ENCODE measurements at regions not wholly inside any gene's neighbourhood (a gene's known extent, or its start where the extent isn't known, plus 50 kb on each side); places are given as distances from the start of the nearest gene placed in this dataset.
"Not testable (repeated sequence)": the region's sequence is repeated elsewhere in the genome, so short reads cannot be mapped to it uniquely, and the experiment has no call there.

DNA sequence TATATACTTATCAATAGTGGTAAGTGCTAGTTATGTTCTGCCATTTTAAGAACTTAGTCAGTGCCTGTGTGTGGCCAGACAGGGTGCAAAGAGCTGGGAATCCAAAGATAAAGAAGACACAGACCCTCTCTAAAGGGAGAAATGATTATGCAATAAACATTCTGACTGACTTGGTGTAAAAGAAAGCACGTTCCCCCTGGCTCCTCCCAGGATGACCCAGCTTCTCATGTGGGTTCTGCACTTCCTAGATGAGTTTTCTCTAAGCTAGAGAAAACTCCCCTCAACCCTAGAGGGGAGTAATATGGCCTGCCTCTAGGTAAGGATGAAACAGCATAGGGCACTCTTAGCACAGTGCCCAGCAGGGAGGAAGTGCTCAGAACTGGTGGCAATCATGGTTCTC is 231.2 kb downstream of the VRK1 start:
- no peak for DNase-seq (ENCODE audit: low read depth in 2 of 2)

- DNase-seq (ENCODE audit: low read depth in 2 of 2): no peak
Observed at GRCh38 chr14:97029800-97030199, 232.6 kb downstream of the VRK1 start.

DNA sequence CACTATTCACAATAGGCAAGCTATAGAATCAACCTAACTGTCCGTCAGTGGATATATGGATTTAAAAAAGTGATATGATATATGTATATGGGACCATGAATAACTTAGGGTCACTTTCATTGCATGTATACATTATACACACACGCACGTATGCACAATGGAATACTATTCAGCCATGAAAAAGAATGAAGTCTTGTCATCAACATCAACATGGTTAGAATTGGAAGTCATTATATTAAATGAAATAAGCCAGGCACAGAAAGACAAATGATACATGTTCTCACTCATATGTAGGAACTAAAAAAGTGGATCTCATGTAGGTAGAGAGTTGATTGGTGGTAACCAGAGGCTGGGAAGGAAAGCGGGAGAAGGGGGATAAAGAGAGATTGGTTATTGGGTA is 234.3 kb downstream of the VRK1 start:
- no peak for DNase-seq (ENCODE audit: low read depth in 2 of 2)

DNA sequence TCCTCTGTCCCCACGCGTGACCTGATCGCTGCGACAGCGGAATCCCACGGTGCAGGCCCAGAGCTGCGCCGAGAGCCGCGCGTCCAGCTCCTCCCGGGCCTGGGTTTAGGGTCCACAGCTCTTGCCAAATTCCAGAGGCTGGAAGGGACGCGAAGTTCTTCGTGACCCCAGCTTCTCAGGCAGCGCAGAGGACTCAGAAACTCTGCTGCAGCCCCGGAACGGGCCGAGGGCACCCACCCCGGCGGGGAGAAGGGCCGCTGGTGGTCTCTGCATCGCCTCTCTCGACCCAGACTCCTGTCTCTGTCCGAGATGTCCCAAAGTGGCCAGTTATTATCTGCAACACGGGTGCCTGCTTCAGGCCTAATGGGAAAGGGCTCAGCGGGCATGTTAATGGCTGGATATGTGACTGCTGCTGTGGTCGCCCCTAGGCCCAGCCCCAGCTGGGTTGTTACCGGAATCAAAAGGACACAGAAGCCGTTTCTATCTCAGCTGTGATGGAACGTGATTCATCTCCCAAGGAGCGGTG is 236.4 kb downstream of the VRK1 start:
- no peak for DNase-seq (ENCODE audit: low read depth in 2 of 2)

- DNase-seq (ENCODE audit: low read depth in 2 of 2): no peak
Observed at GRCh38 chr14:97036086-97036852, 239.1 kb downstream of the VRK1 start.

DNA sequence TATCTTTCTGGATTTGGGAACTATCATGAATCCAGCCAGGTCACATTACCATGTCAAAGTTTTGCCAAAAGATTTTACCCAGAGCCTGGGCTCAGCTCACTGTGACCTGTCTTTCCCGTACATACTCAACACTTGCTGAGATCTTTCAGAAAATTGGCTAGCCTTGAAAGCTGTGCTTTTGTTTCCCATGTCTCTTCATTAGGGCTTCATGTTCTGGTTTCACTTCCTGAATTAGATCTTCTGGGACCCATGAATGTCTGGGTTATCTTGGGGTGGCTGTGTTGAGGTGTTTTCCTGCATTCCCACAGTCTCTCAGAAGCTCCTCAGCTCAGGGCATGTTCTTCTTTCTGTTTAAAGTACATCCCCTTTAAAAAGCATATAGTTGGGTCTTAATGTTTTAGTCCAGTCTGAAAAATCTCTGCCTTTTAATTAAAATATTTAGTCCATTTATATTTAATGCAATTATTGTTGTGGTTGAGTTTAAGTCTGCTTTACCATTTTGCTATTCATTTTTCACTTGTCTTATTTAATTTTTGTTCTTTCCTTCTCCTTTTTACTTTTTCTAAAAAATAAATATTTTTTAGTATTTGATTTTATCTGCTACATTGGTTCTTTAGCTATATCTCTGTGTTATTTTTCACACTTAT is 242.7 kb downstream of the VRK1 start:
- no peak for DNase-seq (ENCODE audit: low read depth in 2 of 2)

GRCh38 chr14:97046967-97047366 is 249.8 kb downstream of the VRK1 start:
- no peak for DNase-seq (ENCODE audit: low read depth in 2 of 2)

- no peak for DNase-seq (ENCODE audit: low read depth in 2 of 2)
Observed at GRCh38 chr14:97052001-97052400, 254.8 kb downstream of the VRK1 start.

GRCh38 chr14:97053941-97054340 is 256.8 kb downstream of the VRK1 start:
- no peak for DNase-seq (ENCODE audit: low read depth in 2 of 2)

DNA sequence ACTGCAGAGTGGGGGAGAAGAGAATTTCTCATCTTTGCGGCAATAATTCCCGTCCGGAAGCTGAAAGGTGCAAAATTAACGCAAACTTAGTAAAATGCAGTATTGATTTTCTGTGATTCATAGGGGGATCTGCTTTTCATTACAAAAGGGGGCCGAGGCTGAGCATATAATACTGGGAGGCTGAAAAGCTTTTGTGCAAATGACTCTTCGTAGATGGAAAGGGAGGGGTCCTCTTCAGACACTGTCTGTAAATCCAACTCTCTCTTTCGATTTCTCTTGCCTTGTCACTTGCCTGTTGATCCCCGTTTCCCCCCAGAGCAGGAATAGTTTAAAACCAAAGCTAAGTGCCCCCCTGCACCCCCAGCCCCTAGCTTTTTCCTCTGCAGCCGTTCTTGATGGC is 258.2 kb downstream of the VRK1 start:
- DNase-seq (ENCODE audit: low read depth in 2 of 2): no peak

DNA sequence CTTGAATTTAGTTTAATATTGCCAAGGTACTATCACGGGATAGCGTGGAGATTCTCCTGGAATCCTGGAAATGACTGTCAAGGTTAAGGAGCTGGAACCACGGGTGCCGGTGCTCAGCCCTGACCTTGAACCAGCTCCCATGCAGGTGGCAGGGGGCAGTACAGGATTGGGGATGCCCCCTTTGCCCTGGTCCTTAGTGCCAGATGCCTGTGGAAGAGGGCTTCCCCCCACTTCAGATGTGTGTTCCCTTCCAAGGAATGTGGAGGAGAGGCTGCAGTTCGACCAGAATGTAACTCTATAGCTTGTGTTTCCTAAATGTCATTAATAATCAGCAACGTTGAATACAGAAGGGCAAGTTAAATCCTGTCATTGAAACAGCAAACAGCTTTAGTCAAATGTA is 258.9 kb downstream of the VRK1 start:
- DNase-seq (ENCODE audit: low read depth in 2 of 2): no peak

- DNase-seq (ENCODE audit: low read depth in 2 of 2): no peak
Observed at GRCh38 chr14:97057238-97058073, 260.3 kb downstream of the VRK1 start.

GRCh38 chr14:97058074-97058467 is 260.9 kb downstream of the VRK1 start:
- no peak for DNase-seq (ENCODE audit: low read depth in 2 of 2)

DNA sequence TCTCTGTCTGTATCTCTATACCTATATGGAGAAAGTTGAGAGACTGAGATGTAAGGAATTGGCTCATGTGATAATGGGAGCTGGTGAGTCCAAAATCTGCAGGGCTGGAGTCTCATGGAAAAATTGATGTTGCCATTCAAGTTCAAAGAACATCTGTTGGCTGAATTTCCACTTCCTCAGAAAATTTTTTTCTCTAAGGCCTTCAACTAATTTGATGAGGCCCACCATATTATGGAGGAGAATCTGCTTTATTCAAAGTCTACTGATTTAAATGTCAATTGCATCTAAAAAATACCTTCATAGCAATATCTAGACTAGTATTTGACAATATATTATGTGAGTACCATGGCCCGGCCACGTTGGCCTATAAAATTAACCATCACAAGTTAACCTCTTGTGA is 261.4 kb downstream of the VRK1 start:
- no peak for DNase-seq (ENCODE audit: low read depth in 2 of 2)

GRCh38 chr14:97061198-97061597 is 264.0 kb downstream of the VRK1 start:
- DNase-seq (ENCODE audit: low read depth in 2 of 2): no peak

DNA sequence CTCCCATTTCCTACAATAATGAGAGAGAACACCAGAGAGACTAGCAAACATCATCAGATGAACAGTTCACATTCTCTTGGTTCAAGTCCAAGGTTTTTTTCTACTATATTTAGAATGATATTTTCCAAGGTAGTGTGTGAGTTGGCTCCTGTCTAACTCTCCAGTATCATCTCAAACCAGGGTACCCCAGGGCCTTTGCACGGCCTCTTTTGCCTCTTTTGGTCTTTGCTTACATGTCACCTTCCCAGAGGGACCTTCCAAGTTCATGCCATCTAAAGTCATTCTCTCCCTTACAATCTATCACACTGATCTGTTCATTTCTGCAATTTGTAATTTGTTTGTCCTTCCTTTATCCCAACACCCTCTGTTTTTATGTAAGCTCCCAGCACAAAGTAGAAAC is 264.5 kb downstream of the VRK1 start:
- no peak for DNase-seq (ENCODE audit: low read depth in 2 of 2)

DNA sequence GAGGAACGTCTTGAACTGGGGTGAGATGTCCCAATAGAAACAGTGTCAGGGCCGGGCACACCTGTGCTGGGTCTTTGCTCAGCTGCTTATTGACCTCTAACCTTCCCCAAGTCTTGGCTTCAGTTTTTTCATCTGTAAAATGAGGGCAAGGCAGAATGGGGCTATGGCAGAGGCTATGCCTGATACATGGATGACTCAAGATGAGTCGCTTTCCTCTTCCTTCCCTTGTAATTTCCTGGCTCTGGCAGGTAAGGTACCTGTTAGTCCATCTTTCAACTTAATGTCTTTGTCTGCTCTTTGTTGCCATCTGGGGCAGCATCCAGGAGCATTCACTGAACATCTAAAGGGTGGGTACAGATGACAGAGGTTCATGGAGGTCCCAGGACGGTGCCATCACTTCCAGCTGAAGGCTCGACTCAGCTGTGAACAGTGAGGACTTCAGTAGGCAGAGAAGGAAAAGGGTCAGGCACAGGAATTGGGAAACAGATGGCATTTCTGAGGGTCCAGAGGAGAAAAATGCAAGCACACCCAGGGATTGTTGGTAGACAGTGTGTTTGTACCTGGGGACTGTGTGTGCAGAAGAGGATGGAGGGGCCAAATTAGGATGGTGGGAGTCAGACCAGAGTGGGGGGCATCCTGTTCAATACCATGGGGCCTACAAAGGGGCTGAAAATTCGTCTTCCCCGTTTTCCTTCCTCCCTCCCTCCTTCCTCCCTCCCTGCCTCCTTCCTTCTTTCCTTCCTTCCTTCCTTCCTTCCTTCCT is 268.3 kb downstream of the VRK1 start:
- no peak for DNase-seq (ENCODE audit: low read depth in 2 of 2)

- DNase-seq (ENCODE audit: low read depth in 2 of 2): no peak
Observed at GRCh38 chr14:97066068-97066899, 269.1 kb downstream of the VRK1 start.

GRCh38 chr14:97068293-97068692 is 271.1 kb downstream of the VRK1 start:
- not testable (repeated sequence) for DNase-seq (ENCODE audit: low read depth in 2 of 2)

- DNase-seq (ENCODE audit: low read depth in 2 of 2): no peak
Observed at GRCh38 chr14:97070259-97070658, 273.1 kb downstream of the VRK1 start.

DNA sequence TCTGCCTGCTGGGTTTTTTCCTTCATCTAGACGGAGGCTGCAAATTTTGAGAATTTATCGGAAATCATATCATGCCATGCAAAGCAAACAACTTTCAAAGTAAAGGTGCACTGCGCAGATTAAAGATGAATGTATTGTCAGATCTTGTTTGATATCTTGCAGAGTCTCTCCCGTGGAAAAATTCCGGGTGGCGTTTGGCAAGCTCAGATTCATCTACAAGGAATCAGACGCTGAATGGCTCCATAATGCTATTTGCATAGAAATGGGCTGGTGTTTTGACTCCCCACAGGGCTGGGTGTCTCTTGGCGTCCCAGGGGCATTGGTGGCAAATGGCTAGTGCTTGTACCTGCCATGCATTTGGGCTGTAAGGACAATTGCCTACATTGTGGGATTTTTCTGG is 274.0 kb downstream of the VRK1 start:
- DNase-seq (ENCODE audit: low read depth in 2 of 2): no peak

Data from stimulated activated CD8-positive, alpha-beta memory T cell treated with anti-CD3 and anti-CD28 coated beads, Interleukin-2, amount 100 ng/mL, for 1 hour (primary cell).